HG03066 (cell line): ENCODE measurements at regions not wholly inside any gene's neighbourhood (a gene's known extent, or its start where the extent isn't known, plus 50 kb on each side); places are given as distances from the start of the nearest gene placed in this dataset.
"Not testable (repeated sequence)": the region's sequence is repeated elsewhere in the genome, so short reads cannot be mapped to it uniquely, and the experiment has no call there.

Source experiments
- ATAC-seq: cut with Tn5 transposase; IDR thresholded peaks from one replicate; pipeline ENCODE4 v1.9.1; 2021; ENCODE audit warnings: low read depth; ENCODE audit not compliant: unreplicated experiment

DNA sequence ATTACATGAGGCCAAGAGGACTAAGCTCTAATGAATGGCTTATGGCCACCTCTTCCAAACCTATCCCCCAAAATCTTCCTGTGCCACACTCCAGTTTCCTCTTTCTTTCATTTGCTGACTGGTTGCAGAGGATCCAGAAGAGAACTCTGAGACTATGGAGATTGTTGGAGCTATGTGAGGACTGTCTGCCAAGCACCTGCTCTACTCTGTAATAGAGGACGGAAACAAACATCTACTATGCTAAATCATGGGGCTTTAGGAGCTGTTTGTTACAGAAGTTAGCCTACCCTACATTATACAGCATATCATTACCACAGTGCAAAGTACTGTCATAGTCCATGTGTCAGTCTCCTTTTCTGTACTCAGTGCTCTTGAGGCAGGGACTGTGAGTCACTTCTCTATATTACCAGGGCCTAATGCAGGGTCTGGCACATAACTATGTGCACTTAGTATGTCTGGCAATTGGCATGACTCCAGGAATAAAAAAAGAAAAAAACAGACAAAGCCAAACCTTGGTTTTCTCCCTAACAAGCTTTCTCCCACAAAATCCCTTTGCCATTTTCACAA, 95.1 kb downstream of the RPAP3 start:
- ATAC-seq: no peak

DNA sequence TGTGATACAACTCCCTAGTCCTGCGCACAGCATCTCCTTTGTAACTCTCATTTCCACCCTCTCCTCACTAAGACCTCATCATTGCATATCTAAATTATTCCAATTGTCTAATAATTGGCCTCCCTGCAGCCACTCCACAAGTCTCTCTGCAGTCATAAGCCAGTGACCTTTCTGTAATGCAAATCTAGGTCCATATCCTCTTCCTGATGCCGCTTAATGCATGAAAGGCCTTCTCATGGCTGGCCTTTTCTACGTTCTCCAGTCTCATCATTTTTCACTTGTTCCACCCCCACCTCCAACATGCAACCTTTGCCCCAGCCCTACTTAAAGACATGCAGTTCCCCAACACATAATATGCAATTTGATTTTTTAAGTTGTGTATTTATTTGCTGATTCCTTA, 96.0 kb downstream of the RPAP3 start:
- no peak for ATAC-seq

DNA sequence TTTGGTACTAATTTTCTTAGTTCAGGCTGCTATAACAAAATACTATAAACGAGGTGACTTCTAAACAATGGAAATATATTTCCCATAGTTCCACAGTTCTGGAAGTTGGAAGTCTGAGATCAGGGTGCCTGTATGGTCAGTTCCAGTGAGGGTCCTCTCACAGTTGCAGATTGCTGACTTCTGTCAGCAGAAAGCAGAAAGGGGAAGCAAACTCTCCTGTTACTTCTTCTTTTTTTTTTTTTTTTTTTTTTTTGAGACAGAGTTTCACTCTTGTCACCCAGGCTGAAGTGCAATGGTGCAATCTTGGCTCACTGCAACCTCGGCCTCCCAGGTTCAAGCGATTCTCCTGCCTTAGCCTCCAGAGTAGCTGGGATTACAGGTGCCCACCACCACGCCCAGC, 97.2 kb downstream of the RPAP3 start:
- ATAC-seq: not testable (repeated sequence)

DNA sequence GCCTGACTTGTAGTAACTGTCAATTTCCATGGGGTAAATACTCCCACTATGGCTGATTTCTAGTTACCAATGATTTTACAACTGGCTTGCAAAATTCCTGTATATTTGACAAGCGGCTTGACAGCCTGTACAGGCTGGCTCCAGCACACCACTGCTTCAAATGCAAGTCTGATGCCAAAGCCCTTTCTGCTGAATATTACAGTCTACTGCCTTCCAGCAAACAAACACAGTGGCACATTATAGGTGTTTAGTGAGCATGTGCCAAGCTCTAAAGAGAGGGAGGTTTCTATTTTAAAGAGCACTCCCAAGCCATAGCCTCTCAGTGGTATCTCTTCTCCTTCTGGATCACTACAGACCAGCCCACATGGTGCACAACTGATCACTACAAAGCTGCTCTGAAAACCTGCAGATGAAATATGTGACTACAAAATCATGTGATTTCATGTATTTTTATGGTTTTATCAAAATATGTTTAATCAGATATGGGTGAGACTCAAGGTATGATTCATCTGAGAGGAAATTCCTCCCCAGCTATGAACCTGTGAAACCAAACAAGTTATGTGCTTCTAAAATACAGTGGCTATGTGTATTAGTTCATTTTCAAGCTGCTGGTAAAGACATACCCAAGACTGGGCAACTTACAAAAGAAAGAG, 101.5 kb downstream of the RPAP3 start:
- no peak for ATAC-seq

DNA sequence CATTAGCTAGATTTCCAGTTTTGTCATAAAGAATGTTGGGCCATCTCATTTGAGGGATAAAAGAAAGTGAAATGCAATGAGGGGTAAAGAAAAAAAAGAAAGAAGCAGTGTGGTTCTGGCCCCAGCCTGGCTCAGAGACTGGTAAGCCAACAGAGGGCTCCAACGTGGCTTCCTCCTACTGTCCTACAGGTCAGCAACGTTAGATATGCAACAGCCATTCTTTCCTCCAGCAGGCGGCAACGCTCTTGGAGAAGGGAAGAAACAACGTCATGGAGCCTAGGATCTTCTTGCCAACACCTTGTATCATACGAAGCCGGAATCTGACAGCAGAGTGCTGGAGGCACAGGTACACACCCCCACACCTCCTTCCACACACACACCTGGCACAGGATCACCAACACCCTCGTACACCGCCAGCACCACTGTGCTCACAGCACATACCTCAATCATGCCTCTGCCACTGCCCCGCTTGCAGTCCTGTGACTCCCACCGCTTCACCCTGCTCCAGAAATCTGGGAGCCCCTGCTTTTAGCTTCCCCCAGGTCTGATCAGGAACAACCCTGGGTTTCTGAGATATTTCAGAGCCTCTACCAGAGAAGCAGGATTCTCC, 102.8 kb downstream of the RPAP3 start:
- no peak for ATAC-seq

DNA sequence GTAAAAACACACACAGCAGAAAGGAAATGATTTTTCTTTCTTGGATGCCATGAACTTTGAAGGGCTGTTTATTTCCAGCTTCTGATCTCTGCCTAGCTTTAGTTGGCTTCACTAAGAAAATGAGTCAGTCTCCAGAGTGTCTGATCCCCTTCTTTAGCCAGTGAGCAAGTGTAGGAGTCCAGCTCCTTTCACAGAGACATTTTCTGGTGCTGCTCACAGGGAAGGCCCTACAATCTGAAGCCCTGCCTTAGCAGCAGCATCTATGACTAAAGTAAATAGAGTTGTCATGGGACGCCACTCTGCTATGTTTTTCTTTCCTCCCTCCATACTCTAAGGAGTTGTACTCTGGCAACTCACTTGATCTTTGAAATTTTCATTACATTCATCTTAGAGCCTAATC, 103.5 kb downstream of the RPAP3 start:
- no peak for ATAC-seq

DNA sequence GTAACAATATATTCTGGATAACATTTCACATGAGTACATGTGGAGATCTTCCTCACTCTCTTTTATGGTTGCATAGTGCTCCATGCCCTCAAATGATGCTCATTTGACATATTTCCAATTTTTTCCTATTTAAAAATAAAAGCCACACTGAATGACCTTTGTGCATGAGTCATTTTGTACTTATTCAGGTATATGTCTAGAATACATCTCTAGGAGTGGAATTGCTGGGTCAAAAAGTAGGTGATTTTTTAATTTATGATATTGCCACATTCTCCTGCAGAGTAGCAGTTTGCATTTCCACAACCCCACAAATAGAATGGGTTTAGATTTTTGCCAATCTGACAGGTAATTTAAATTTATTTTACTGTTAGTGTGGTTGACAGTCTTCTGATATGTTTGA, 104.8 kb downstream of the RPAP3 start:
- ATAC-seq: no peak

DNA sequence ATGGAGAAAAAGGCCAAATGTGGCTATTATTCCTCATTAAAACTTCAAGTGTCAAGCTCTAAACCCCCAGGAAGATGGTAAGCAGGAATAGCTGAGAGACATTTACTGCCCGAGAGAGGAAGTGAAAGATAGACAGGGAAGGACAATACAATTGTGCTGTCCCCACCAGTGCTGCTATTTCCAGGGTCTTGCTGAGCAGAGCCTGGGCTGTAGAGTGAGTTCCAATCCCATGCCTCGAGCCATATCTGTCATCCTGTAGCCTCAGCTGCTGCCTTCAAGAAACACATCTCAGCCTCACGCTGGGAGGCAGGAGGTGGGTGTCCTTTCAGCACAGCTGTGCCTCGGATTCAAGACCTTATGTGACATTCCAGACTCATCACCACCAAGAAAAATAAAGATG, 114.0 kb downstream of the RPAP3 start:
- ATAC-seq: no peak

DNA sequence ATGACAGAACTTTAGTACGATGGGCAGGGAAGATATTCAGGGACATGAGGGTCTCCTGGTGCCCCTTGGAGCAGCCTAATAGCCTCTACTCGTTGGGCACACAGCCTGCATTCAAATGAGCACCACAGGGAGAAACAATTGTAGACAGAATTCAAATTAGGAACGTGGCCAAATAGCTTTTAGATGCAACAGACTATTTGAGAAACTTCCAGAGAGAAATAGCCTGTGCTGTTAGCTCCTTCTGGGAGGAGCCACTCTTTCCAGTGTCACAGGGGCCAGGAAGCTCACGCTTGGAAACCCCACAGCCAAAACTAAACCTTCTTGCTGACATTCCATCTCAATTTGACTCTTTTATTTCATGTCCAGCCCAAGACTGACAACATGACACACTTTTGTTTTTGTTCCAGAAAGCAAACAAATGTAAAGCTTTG, 114.5 kb downstream of the RPAP3 start:
- ATAC-seq: no peak

DNA sequence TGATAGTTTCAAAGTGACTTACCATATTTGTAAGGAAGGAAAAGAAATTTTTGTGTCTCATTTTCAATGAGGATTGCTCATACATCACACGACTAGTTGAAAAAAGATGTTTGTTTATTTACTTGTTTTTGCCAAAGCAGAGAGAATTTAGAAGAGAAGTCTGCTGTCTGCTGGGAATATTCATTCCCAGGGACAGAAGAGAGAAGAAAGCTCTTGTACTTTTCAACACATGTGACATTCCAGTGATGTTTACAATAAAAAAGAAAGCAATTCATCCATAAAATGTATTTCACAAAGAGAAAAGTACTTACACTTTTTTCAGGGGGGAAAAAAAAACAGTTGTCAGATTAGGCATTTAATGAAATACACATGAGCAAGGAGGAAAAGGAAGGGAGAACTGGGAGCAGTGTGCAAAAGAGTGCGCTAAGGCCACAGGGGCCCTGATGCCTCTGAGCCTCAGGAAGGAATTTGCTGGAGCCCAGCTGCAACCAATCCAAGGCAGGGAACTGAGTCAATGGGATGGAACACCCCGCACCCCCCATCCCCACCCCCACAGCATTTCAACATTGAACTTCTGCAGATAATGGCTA, 115.0 kb downstream of the RPAP3 start:
- no peak for ATAC-seq

DNA sequence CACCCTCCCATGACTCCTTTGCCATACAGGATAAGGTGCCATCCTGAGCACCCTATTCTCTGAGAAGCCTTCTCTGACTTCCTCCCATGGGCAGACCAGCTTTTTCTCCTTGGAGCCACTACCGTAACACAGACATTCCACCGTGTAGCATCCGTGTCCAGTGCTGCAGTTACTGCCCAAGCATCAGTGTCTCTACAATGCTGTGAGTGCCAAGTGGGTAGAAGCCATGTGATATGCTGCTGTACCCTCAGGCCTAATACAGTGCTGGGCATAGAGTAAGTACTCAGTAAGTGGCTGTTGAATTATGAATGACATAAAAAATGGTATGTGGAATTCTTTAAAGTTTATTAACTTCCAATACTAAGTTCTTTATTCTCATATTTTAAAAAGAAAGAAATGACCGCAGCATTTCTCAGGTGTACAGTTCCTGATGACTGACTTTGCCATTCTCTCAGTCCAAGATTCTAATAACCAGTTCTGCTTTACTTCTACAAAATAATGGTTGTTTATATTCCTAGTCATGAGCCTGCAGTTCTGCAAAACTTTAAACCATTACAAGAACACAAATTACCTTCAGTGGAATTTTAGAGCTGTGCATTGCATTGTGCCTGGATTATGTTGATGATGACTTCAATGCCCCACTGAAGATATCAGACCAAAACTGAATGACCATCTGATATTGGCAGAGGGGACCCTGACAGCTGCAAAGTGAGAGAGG, 118.7 kb downstream of the RPAP3 start:
- no peak for ATAC-seq

DNA sequence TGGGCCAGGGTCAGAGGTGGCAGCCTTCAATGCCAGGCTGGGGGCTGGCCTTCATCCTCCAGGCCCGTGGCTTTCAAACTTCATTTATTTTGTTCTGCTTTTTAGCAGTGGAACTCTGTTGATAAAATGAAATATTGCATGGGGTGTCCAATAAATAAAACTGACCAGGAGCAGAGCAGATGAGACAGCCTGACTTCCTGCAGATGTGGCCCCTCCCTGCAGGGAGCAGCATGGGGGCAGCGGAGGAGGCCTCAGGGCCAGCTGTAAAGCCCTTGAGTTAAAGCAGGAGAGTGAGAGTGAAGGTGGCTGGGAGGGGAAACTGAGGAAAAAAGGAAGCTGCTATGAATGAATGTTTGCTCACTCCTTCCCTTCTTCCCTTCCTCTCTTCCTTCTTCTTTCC, 120.3 kb downstream of the RPAP3 start:
- ATAC-seq: no peak

DNA sequence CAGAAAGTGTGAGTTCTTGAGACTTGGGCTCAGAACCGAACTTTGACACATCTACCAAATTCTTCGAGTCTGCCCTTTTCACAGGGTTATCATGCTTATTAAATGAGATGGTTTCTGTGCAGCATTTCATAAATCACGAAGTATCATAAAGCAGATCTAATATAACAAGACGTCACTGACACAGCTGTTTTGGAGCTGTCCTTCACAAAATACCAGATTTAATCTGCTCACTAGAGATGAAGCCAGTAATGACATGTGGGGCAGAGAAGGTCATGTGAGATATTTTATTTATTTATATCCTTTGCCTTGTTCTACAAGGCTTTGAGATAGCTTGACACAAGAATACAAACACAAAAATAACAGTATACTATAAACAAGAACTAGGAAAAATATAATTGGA, 127.0 kb downstream of the RPAP3 start:
- no peak for ATAC-seq

DNA sequence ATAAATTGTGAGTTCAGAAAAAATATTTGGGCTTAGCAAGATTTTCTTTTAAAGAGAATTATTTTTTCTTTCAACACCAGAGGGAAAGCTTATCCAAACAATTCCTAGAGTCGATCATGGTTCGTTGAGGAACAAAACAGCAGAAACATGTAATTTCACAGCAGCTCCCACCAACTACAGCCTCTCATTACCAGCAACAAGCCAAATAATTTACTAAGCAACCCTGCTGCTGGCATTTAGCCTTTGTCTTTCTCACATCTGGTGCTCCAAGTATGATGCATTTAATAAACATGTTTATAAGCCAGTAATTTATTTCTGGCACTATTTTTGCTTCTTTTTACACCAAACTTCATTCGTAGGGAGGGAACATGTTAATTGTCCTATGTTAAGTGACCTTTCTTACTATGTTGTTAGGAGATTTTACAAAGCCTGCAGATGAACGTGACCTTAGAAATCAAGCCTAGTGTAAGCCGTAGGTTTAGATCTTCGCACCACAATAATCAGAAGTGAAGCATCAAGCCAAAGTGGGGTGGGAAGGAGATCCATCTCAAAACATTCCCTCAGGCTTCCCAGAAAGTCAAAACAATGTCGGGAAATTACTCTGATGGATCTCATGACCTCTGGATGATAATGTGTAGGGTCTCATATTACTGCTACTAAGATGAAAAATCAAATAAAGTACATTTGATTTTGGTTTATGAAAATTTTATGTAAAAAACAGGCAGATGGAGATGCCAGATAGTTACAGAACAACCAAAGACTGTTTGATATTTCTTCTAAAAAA, 128.4 kb downstream of the RPAP3 start:
- no peak for ATAC-seq

DNA sequence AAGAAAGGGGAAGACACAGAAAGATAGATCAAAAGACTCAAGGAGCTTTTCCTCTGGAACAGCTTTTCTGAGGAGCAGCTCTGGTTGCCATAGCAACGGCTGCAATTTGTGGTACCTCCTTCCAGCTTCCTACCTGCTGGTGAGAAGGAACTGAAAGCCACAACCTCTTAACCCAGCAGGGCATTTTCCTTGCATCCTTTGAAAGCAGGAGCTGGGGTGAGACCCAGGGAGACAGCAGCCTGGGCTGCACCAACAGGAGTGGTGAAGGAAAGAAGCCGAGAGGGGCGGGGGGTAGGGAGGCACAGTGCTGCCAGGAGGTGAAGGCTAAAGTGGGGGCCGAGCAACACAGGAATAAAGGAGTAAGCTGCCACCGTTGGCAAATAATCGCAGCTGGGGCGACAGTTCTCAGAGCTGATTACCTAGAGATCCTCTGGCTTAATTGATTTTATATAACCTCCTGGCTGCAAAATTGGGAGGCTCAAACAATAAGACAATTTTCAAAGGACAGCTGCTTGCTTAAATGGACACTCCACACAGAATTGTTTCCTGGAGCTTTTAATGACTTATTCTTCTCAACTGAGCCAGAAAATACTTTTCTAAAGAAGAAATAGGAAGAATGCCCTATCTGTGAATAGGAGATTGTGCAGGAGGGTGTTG, 129.4 kb downstream of the RPAP3 start:
- ATAC-seq: no peak

DNA sequence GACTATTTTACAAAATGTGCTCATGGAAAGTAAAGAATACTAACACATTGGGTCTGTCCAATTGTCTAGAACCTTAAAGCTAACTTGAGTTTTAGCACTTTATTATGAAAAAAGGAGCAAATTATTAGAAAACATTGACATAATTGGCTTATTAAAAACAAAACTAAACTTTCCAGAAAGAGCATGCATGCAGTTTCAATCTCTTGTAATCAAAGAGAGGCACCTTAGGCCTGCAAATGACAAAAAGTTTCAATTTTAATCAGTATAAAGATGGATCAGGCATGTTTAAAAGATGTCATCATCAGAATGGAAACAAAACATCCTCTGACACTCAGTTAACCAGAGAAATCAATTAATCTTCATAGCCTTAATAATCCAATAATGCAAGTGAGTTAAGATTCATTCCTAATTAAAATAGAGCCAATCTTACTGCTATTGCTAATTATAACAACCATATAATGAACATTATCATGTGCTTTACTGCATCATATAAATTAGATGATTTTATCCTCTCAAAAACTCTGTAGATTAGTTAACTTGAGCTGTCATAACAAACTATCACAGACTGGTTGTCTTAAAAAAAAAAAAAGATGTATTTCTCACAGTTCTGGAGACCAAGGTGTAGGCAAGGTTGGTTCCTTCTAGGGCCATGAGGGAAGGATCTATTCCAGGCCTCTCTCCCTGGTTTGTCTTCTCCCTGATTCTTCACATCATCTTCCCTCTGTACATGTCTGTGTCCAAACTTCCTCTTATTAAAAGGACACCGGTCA, 131.4 kb downstream of the RPAP3 start:
- ATAC-seq: no peak

DNA sequence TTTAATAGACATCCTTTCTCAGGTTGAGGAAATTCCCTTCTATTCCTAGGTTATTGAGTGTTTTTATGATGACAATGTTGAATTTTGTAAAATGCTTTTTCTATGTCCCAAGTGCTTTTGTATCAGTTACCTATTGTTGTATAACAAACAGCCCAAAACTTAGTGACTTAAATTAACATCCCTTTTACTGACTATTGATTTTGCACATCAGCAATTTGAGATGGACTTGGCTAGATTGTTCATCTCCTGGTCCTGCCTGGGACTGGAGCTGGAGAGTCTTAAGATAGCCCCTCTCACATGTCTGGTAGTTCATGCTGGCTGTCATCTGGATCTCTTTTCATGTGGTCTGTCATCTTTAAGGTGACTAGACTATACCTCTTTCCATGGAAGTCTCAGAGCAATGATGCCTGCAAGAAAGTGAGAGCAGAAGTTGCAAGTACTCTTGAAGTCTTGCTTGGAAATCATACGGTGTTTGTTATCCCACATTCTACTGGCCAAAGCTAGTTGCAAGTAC, 132.6 kb downstream of the RPAP3 start:
- ATAC-seq: no peak

DNA sequence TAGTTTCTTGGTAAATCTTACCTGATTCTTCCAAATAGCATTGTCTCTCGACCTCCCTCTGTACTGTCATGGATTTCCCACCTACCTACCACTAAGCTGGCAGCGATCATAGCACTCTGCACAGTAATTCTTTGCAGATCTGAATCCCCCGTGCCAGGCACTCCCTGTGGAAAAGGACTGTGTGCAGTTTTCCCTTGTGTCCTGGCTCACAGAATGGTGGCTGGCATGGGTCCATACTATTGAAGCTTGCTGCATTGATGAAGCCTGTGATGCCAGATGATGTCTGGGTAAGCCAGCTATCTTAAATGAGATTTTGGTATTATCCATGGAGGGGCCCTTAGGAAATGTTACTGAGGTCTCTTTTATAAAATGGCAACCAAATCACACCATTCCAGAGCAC, 135.7 kb downstream of the RPAP3 start:
- ATAC-seq: no peak

DNA sequence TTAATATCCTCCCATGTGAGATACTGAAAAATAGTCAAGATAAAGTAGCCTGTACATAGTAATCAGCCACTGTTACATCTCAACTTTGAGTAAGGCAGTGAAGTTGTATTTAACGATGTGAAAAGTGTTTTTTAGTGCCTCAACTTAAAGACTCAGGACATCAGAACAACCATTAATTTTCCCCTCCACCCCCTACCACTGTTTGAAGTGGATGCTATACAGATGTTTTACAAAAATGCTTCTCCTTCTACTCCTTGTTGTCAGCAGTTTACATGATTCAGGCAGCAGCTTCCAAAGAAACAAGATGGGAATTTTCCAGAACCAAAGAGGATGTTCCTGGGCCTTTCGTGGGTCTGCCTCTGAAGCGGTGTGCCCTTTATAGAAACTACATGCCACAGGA, 143.6 kb downstream of the RPAP3 start:
- no peak for ATAC-seq
